NT2/D1 (cell line): ENCODE measurements at regions not wholly inside any gene's neighbourhood (a gene's known extent, or its start where the extent isn't known, plus 50 kb on each side); places are given as distances from the start of the nearest gene placed in this dataset.

ENCODE experiments used
- DNase-seq: peaks from one replicate; pipeline ENCODE4 v3.0.0-alpha.2; 2011; ENCODE audit warnings: low read depth, low spot score
- H3K27me3 ChIP-seq: 2 replicates; pipeline ENCODE4 v1.6.0; 2011; ENCODE audit warnings: mild to moderate bottlenecking; ENCODE audit not compliant: insufficient read length, insufficient read depth
- H3K36me3 ChIP-seq: 2 replicates; pipeline ENCODE4 v1.6.1; 2011; ENCODE audit warnings: mild to moderate bottlenecking, low read length, mixed read lengths; ENCODE audit not compliant: insufficient read depth, insufficient read length
- H3K4me1 ChIP-seq: 2 replicates; pipeline ENCODE4 v1.5.1; 2011; ENCODE audit not compliant: insufficient read depth, insufficient read length
- H3K4me3 ChIP-seq: 2 replicates; pipeline ENCODE4 v1.5.1; 2011; ENCODE audit warnings: low read depth; ENCODE audit not compliant: insufficient read length
- H3K9ac ChIP-seq: 2 replicates; pipeline ENCODE4 v1.6.0; 2011; ENCODE audit warnings: low read depth; ENCODE audit not compliant: insufficient read length
- H3K9me3 ChIP-seq: 2 replicates; pipeline ENCODE4 v1.5.1; 2011; ENCODE audit warnings: mild to moderate bottlenecking, low read length; ENCODE audit not compliant: insufficient read depth
- SUZ12 ChIP-seq: IDR thresholded peaks from 2 replicates; pipeline ENCODE4 v1.6.1; 2011; ENCODE audit not compliant: insufficient read length, insufficient read depth; ENCODE audit errors: extremely low read depth
- YY1 ChIP-seq: IDR thresholded peaks from 2 replicates; pipeline ENCODE4 v1.6.1; 2011; ENCODE audit not compliant: insufficient read length, insufficient read depth
- ZNF274 ChIP-seq: IDR thresholded peaks from 2 replicates; pipeline ENCODE4 v1.6.1; 2011; ENCODE audit warnings: mild to moderate bottlenecking, low read depth, low read length

DNA sequence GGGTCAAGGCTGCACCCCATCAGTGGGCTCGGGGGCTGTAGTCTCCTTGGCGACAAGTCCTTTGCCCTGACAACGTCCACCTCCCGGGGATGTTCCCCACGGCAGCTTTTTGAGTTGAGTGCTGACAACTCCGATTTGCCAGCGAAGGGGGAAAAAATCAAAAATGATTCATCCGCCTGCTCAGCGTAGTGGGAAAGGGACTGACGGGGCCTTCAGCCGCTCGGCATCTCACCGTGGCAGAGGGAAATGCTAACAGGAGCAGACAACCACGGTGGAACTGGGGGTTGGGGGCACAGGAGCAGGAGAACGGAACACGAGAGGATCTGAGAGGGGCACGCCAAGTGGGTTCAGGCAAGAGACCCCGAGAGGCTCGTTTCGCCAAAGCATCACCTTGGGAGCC, 173.7 kb downstream of the TFAP2C start:
- Histone ChIP-seq H3K4me3 (no peak overlapping the region), H3K9ac (no peak overlapping the region), H3K4me1 (peaks cover 24% of the 10 kb centered on the region), H3K27me3 (no peaks in the 10 kb centered on the region), H3K9me3 (peaks cover 20% of the 10 kb centered on the region; the same call in 1 of the 2 replicates), H3K36me3 (no peaks in the 10 kb centered on the region)
- no peak for DNase-seq
- TF ChIP-seq SUZ12 (no peak), ZNF274 (no peak), YY1 (no peak)

DNA sequence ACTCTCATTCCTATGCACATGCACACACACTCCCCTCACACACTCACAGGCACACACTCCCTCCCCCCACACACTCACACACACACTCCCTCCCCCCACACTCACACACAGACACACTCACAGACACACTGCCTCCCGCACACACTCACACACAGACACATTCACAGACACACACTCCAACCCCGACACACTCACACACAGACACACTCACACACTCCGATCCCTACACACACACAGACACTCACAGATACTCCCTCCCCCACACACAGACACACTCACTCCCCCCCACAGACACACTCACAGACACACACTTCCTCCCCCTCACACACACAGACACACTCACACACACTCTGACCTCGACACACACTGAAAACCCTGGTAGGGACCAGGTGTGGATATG, 176.2 kb downstream of the TFAP2C start:
- H3K9ac ChIP-seq = peak overlapping the region; percentile 59
- no peaks in the 10 kb centered on the region for H3K27me3 ChIP-seq
- no peaks in the 10 kb centered on the region for H3K36me3 ChIP-seq
- H3K4me1 ChIP-seq = peaks cover 38% of the 10 kb centered on the region
- TF ChIP-seq YY1 (no peak), SUZ12 (no peak), ZNF274 (no peak)
- DNase-seq = no peak
- H3K9me3 ChIP-seq = no peaks in the 10 kb centered on the region
- H3K4me3 ChIP-seq = no peak overlapping the region

DNA sequence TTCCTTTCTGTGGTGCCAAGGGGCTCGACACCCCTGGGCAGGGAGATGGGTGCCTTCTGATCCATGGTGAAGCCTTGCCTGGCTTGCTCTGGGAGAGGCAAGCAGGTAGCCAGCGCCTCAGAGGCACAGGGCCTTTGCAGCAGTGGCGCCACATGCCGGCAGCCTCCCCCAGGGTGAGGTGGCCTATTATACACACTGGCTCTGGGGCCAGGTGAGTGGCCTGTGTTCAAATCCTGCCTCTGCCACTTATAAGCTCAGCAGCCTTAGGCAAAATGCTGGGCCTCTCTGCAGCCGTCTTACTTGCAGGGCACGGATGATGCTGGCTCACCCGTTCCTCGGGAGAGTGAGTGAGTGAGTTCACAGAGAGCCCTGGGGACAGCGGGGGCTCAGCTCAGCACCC, 176.9 kb downstream of the TFAP2C start:
- peak overlapping the region; percentile 51 for H3K9ac ChIP-seq
- TF ChIP-seq SUZ12 (no peak), ZNF274 (no peak), YY1 (no peak)
- H3K36me3 ChIP-seq = no peaks in the 10 kb centered on the region
- no peak overlapping the region for H3K4me3 ChIP-seq
- no peaks in the 10 kb centered on the region for H3K9me3 ChIP-seq
- H3K4me1 ChIP-seq = peaks cover 38% of the 10 kb centered on the region
- H3K27me3 ChIP-seq = no peaks in the 10 kb centered on the region
- no peak for DNase-seq

DNA sequence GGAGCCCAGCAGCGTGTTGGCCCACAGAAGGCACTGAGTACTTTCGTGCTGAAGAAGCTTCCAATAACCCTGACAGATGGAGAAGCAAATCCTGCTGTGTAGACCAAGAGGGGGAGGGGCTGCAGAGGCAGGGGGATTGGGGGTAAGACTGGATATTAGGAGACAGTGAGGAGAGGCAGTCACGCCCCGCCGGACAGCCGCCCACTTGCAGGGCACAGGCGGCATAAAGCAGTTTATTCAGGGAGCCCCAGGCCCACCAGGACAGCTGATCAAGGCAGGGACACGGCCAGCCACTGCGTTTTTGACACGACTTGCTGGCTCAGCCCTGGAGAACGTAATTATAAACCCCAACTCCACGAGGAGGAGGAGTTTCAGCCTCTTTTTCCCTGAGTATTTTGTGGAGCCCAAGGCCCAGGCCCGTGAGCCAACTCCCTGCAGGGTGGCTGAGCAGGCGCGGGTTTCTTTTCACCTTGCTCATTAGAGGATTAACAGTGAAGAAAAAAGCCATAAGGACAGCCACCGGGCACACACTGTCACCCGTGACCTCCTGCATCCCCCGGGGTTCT, 177.9 kb downstream of the TFAP2C start:
- Histone ChIP-seq H3K9ac (peak overlapping the region; percentile 29), H3K9me3 (no peaks in the 10 kb centered on the region), H3K4me3 (no peak overlapping the region), H3K36me3 (no peaks in the 10 kb centered on the region), H3K27me3 (no peaks in the 10 kb centered on the region), H3K4me1 (peaks cover 36% of the 10 kb centered on the region)
- TF ChIP-seq SUZ12 (no peak), YY1 (no peak), ZNF274 (no peak)
- DNase-seq = no peak

DNA sequence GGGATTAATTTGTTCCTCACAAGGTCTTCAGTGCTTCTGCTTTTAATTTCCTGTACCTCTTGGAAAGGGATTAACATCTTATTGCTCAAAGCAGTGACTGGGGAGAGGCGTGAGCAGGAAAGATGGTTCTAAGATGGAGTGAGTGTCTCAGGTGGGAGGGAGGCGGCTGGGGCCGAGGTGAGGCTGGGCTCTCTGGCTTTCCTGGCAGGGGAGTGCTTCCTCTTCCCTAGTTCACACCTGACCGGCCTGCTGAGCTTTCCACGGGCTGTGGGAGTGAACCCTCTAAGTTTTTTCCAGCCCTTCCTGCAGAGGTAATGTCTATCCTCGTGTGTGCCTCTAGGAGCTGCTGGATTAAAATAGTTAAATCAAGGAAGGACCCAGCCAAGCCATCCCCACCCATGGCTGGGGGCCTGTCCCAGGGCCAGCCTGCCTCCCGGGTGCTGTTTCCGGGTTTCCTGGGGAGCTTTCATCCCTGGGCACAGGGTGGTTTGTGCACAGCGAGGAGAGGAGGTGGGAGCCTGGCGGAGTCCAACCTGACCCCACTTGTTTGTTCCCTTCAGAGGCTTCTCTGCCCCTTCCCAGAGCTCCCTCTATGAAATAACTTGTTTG, 179.1 kb downstream of the TFAP2C start:
- no peak for DNase-seq
- H3K9ac ChIP-seq = peak overlapping the region; percentile 16
- H3K4me3 ChIP-seq = no peak overlapping the region
- H3K27me3 ChIP-seq = no peaks in the 10 kb centered on the region
- H3K9me3 ChIP-seq = peaks cover 10% of the 10 kb centered on the region; the same call in 1 of the 2 replicates
- no peak for TF ChIP-seq YY1
- TF ChIP-seq SUZ12 = no peak
- TF ChIP-seq ZNF274 = no peak
- H3K4me1 ChIP-seq = peaks cover 33% of the 10 kb centered on the region
- no peaks in the 10 kb centered on the region for H3K36me3 ChIP-seq

DNA sequence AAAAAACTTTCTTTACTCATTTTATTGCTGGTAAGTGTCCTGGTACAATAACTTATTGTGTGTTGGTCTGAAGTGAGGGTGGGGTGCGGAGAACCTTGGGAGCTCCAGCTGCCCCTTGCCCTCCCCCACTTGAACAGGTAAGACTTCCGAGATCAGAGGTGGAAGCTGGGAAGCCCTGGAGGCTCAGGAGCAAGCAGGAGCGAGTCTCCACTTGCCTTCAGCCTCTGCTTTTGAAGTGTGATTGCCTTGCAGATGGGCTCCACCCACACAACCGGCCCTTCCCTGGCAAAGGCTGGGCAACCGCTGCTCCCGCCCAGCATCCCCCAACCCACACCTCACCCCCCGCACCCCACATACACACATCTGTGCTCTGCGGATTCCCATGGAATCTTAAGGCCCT, 179.6 kb downstream of the TFAP2C start:
- Histone ChIP-seq H3K9ac (peak overlapping the region; percentile 16), H3K27me3 (no peaks in the 10 kb centered on the region), H3K4me1 (peaks cover 33% of the 10 kb centered on the region), H3K9me3 (peaks cover 10% of the 10 kb centered on the region; the same call in 1 of the 2 replicates), H3K4me3 (no peak overlapping the region), H3K36me3 (no peaks in the 10 kb centered on the region)
- TF ChIP-seq SUZ12 (no peak), ZNF274 (no peak), YY1 (no peak)
- no peak for DNase-seq

DNA sequence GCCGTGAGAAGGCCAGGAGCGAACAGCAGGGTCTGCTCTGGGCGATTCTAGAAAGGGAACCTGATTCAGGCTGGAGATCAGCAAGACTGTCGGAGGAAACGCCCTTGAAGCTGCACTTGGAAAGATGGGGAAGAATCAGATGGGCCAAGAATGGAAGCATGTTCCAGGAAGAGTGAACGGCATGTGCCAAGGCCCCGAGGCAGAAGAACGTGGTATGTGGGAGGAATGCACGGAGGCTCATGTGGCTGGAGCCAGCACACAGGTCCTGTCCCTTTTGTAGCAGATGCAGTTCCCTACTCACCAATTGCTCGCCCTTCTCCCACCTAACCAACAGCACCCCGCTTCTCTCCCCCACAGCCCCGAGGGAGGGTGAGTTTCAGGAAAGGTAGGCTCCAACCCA, 180.6 kb downstream of the TFAP2C start:
- Histone ChIP-seq H3K9me3 (peaks cover 10% of the 10 kb centered on the region; the same call in 1 of the 2 replicates), H3K4me1 (peaks cover 30% of the 10 kb centered on the region), H3K9ac (no peak overlapping the region), H3K4me3 (no peak overlapping the region), H3K36me3 (no peaks in the 10 kb centered on the region), H3K27me3 (no peaks in the 10 kb centered on the region)
- TF ChIP-seq YY1 (no peak), ZNF274 (no peak), SUZ12 (no peak)
- DNase-seq = no peak
